ENCODE measurements at regions not wholly inside any gene's neighbourhood (a gene's known extent, or its start where the extent isn't known, plus 50 kb on each side); places are given as distances from the start of the nearest gene placed in this dataset.

DNA sequence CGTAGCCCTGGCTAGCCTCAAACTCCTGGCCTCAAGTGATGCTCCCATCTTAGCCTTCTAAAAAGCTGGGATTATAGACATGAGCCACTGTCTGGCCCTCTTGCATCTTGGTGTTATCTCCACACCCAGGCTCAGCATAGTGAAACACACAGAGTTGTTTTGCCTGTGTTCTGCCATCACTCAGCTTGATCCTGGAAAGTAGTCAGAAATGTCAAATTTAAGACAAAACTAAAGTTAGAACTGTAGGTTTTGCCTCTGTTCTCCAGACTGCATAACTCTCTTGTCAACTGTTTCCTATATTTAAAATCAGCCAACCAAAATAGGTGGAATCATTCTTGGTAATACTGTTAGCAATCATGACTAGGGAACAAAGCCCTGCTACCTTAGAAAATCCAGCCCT lies 72.1 kb upstream of the GULP1 start:
- dilution Hi-C loops (cut with HindIII; ENCODE audit: low sequenced_read_pairs, unreplicated experiment) = no loop called here
- Histone ChIP-seq H3K27me3 (ENCODE audit: control insufficient read depth, insufficient read depth, low read length) (no peaks in the 10 kb centered on the region), H4K20me1 (ENCODE audit: insufficient read depth, low read length) (no peaks in the 10 kb centered on the region), H2BK120ac (ENCODE audit: low read depth, low read length) (no peak overlapping the region), H3K36me3 (ENCODE audit: control insufficient read depth, insufficient read depth, low read length) (no peaks in the 10 kb centered on the region), H2BK5ac (ENCODE audit: low read depth, low read length, poor library complexity, severe bottlenecking) (no peak overlapping the region), H3K56ac (ENCODE audit: extremely low read depth, insufficient read depth, low read length) (no peak overlapping the region), H3K4me2 (ENCODE audit: low read depth, low read length) (no peak overlapping the region), H3K23ac (ENCODE audit: low read depth, low read length) (no peak overlapping the region), H2BK15ac (ENCODE audit: low read depth, low read length) (no peak overlapping the region), H4K5ac (ENCODE audit: low read depth, low read length) (no peak overlapping the region), H3K4ac (ENCODE audit: low read depth, low read length) (no peak overlapping the region), H3K14ac (replicated peaks; ENCODE audit: low read depth, low read length) (no peak overlapping the region), H2AK5ac (ENCODE audit: low read depth, low read length) (no peak overlapping the region), H4K8ac (ENCODE audit: low read depth in 2 of 2, low read length in 2 of 2) (no peak overlapping the region), H3K9ac (ENCODE audit: low read depth, low read length) (no peak overlapping the region), H3K79me1 (ENCODE audit: low read depth in 1 of 2, low read length in 2 of 2) (no peaks in the 10 kb centered on the region), H3K18ac (ENCODE audit: low read depth, low read length) (no peak overlapping the region), H3K9me3 (ENCODE audit: control insufficient read depth, insufficient read depth, low read length) (no peaks in the 10 kb centered on the region), H4K91ac (ENCODE audit: insufficient read depth, low read depth, low read length) (no peak overlapping the region), H2AK9ac (replicated peaks; ENCODE audit: low read depth, low read length, poor library complexity) (no peak overlapping the region), H3K4me1 (ENCODE audit: control insufficient read depth, insufficient read depth, low read length) (no peaks in the 10 kb centered on the region), H3K9me1 (ENCODE audit: insufficient read depth, low read length) (no peaks in the 10 kb centered on the region), H3K27ac (ENCODE audit: insufficient read depth, low read length) (no peak overlapping the region), H2BK20ac (ENCODE audit: low read depth, low read length) (no peak overlapping the region), H2AFZ (replicated peaks; ENCODE audit: low read length, poor library complexity) (no peak overlapping the region), H3K4me3 (ENCODE audit: insufficient read depth, low read depth, low read length) (no peak overlapping the region)
- TF ChIP-seq POLR2A (IDR thresholded peaks at IDR 0.05; ENCODE audit: low read depth, low read length) = no peak
- TF ChIP-seq, protein P1, sequence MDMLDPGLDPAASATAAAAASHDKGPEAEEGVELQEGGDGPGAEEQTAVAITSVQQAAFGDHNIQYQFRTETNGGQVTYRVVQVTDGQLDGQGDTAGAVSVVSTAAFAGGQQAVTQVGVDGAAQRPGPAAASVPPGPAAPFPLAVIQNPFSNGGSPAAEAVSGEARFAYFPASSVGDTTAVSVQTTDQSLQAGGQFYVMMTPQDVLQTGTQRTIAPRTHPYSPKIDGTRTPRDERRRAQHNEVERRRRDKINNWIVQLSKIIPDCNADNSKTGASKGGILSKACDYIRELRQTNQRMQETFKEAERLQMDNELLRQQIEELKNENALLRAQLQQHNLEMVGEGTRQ (IDR thresholded peaks at IDR 0.05; ENCODE audit: low read depth, low read length) = no peak
- no peak for TF ChIP-seq BHLHE40 (IDR thresholded peaks at IDR 0.05; ENCODE audit: low read depth, low read length)
- DNase-seq (no peak), ATAC-seq (ENCODE audit: low read depth) (no peak)
- no CpG with 5 or more reads among the region's 1 CpG for WGBS, 2 experiments (ENCODE audit: extremely low coverage in 2 of 2, insufficient read length in 1 of 2)
- in situ Hi-C loops (cut with MboI; ENCODE audit: low sequenced_read_pairs) = no loop called here
- intact Hi-C loops (cut with micrococcal nuclease) = no loop called here
- POLR2A ChIA-PET (ENCODE audit: unreplicated experiment) = no interaction called here
- no TSS peak for BruUV-seq (replicated peaks)
- CTCF ChIA-PET = no interaction called here
